GM18520 (cell line): ENCODE measurements at regions not wholly inside any gene's neighbourhood (a gene's known extent, or its start where the extent isn't known, plus 50 kb on each side); places are given as distances from the start of the nearest gene placed in this dataset.

Experiments
- ATAC-seq: cut with Tn5 transposase; IDR thresholded peaks from one replicate; pipeline ENCODE4 v1.9.1; 2021; ENCODE audit not compliant: unreplicated experiment

- ATAC-seq: no peak
Observed at GRCh38 chr16:86304868-86305267, 205.5 kb upstream of the FOXF1 start.

GRCh38 chr16:86305440-86305839, 204.9 kb upstream of the FOXF1 start:
- ATAC-seq: no peak

- ATAC-seq: no peak
Observed at GRCh38 chr16:86306011-86306644, 204.2 kb upstream of the FOXF1 start.

- ATAC-seq: no peak
Observed at GRCh38 chr16:86306811-86307513, 203.4 kb upstream of the FOXF1 start.

- no peak for ATAC-seq
Observed at GRCh38 chr16:86307514-86307903, 202.8 kb upstream of the FOXF1 start.

GRCh38 chr16:86308514-86308913, 201.8 kb upstream of the FOXF1 start:
- ATAC-seq: no peak

- ATAC-seq: no peak
Observed at GRCh38 chr16:86313631-86314030, 196.7 kb upstream of the FOXF1 start.

- no peak for ATAC-seq
Observed at GRCh38 chr16:86314402-86315025, 195.8 kb upstream of the FOXF1 start.

GRCh38 chr16:86316967-86317812, 193.1 kb upstream of the FOXF1 start:
- no peak for ATAC-seq

- ATAC-seq: no peak
Observed at GRCh38 chr16:86317813-86318650, 192.3 kb upstream of the FOXF1 start.

GRCh38 chr16:86319585-86320236, 190.6 kb upstream of the FOXF1 start:
- ATAC-seq: no peak

- no peak for ATAC-seq
Observed at GRCh38 chr16:86320237-86320595, 190.1 kb upstream of the FOXF1 start.

GRCh38 chr16:86321491-86321890, 188.8 kb upstream of the FOXF1 start:
- no peak for ATAC-seq

- no peak for ATAC-seq
Observed at GRCh38 chr16:86322283-86322682, 188.0 kb upstream of the FOXF1 start.

GRCh38 chr16:86322806-86323205, 187.5 kb upstream of the FOXF1 start:
- no peak for ATAC-seq

GRCh38 chr16:86324320-86324719, 186.0 kb upstream of the FOXF1 start:
- ATAC-seq: no peak

- ATAC-seq: no peak
Observed at GRCh38 chr16:86325360-86325759, 185.0 kb upstream of the FOXF1 start.

GRCh38 chr16:86325895-86326294, 184.4 kb upstream of the FOXF1 start:
- ATAC-seq: no peak

- no peak for ATAC-seq
Observed at GRCh38 chr16:86327321-86327720, 183.0 kb upstream of the FOXF1 start.

- no peak for ATAC-seq
Observed at GRCh38 chr16:86330906-86331305, 179.4 kb upstream of the FOXF1 start.
